ENCODE measurements at regions not wholly inside any gene's neighbourhood (a gene's known extent, or its start where the extent isn't known, plus 50 kb on each side); places are given as distances from the start of the nearest gene placed in this dataset.

- Mint-ChIP-seq H3K4me1 (peaks cover 0 to 2% (median 0%) of the 10 kb centered on the region in 7 donors), H3K27ac (no peak overlapping the region), H3K36me3 (no peaks in the 10 kb centered on the region), H3K4me3 (no peak overlapping the region), H3K27me3 (peaks cover 0 to 13% (median 7%) of the 10 kb centered on the region in 5 donors), H3K9me3 (peaks cover 0 to 1% (median 0%) of the 10 kb centered on the region in 11 donors)
- no peaks in the 10 kb centered on the region for H3K4me1 ChIP-seq (ENCODE audit: control insufficient read depth in 2 of 2, insufficient read depth in 2 of 2, low read length in 2 of 2)
- H3K4me3 ChIP-seq (ENCODE audit: low read length): no peak overlapping the region
- intact Hi-C loops (cut with micrococcal nuclease): no loop called here
- POLR2A ChIA-PET: no interaction called here
- H3K27ac ChIP-seq (ENCODE audit: low read depth, low read length): no peak overlapping the region
- CTCF ChIA-PET: no interaction called here
- H3K9me3 ChIP-seq (ENCODE audit: control insufficient read depth in 2 of 3, low read length in 3 of 3): no peaks in the 10 kb centered on the region
- DNase-seq (no peak), ATAC-seq (no peak)
- no peaks in the 10 kb centered on the region for H3K36me3 ChIP-seq (ENCODE audit: control insufficient read depth in 2 of 3, insufficient read depth in 3 of 3, low read length in 3 of 3)
- H3K27me3 ChIP-seq (ENCODE audit: control insufficient read depth in 2 of 2, insufficient read depth in 2 of 2, low read length in 2 of 2): no peaks in the 10 kb centered on the region
These were observed 192.3 kb downstream of the TEX29 start for GRCh38 chr13:111512707-111513106.

- Histone ChIP-seq H3K4me1 (ENCODE audit: control insufficient read depth in 2 of 2, insufficient read depth in 2 of 2, low read length in 2 of 2) (no peaks in the 10 kb centered on the region), H3K36me3 (ENCODE audit: control insufficient read depth in 2 of 3, insufficient read depth in 3 of 3, low read length in 3 of 3) (no peaks in the 10 kb centered on the region), H3K9me3 (ENCODE audit: control insufficient read depth in 2 of 3, low read length in 3 of 3) (no peaks in the 10 kb centered on the region), H3K27ac (ENCODE audit: low read depth, low read length) (no peak overlapping the region), H3K4me3 (ENCODE audit: low read length) (no peak overlapping the region), H3K27me3 (ENCODE audit: control insufficient read depth in 2 of 2, insufficient read depth in 2 of 2, low read length in 2 of 2) (no peaks in the 10 kb centered on the region)
- ATAC-seq: no peak
- Mint-ChIP-seq H3K27ac (no peak overlapping the region), H3K36me3 (no peaks in the 10 kb centered on the region), H3K4me1 (peaks cover 0 to 2% (median 0%) of the 10 kb centered on the region in 7 donors), H3K27me3 (peaks cover 0 to 13% (median 7%) of the 10 kb centered on the region in 5 donors), H3K4me3 (no peak overlapping the region), H3K9me3 (peaks cover 0 to 1% (median 0%) of the 10 kb centered on the region in 11 donors)
- CTCF ChIA-PET: no interaction called here
- intact Hi-C loops (cut with micrococcal nuclease): no loop called here
- POLR2A ChIA-PET: no interaction called here
- no peak for DNase-seq
These were observed 193.5 kb downstream of the TEX29 start for GRCh38 chr13:111513766-111514609.

GRCh38 chr13:111514610-111515306 is 194.3 kb downstream of the TEX29 start:
- no peak for DNase-seq
- peak overlapping the region in 1 of 9 donors; percentile 51 for H3K27ac Mint-ChIP-seq
- intact Hi-C loops (cut with micrococcal nuclease): no loop called here
- ChIA-PET POLR2A (no interaction called here), CTCF (no interaction called here)
- no peak overlapping the region for H3K4me3 Mint-ChIP-seq
- H3K27me3 Mint-ChIP-seq: peaks cover 0 to 13% (median 9%) of the 10 kb centered on the region in 5 donors
- H3K4me1 Mint-ChIP-seq: peaks cover 0 to 2% (median 0%) of the 10 kb centered on the region in 7 donors
- no peak for ATAC-seq
- Histone ChIP-seq H3K27ac (ENCODE audit: low read depth, low read length) (no peak overlapping the region), H3K4me1 (ENCODE audit: control insufficient read depth in 2 of 2, insufficient read depth in 2 of 2, low read length in 2 of 2) (no peaks in the 10 kb centered on the region), H3K36me3 (ENCODE audit: control insufficient read depth in 2 of 3, insufficient read depth in 3 of 3, low read length in 3 of 3) (no peaks in the 10 kb centered on the region), H3K27me3 (ENCODE audit: control insufficient read depth in 2 of 2, insufficient read depth in 2 of 2, low read length in 2 of 2) (no peaks in the 10 kb centered on the region), H3K4me3 (ENCODE audit: low read length) (no peak overlapping the region), H3K9me3 (ENCODE audit: control insufficient read depth in 2 of 3, low read length in 3 of 3) (no peaks in the 10 kb centered on the region)
- H3K36me3 Mint-ChIP-seq: no peaks in the 10 kb centered on the region
- H3K9me3 Mint-ChIP-seq: peaks cover 0 to 1% (median 0%) of the 10 kb centered on the region in 11 donors

- no peak for DNase-seq
- H3K27ac Mint-ChIP-seq: peak overlapping the region in 1 of 9 donors; percentile 51
- Histone ChIP-seq H3K4me3 (ENCODE audit: low read length) (no peak overlapping the region), H3K4me1 (ENCODE audit: control insufficient read depth in 2 of 2, insufficient read depth in 2 of 2, low read length in 2 of 2) (no peaks in the 10 kb centered on the region), H3K36me3 (ENCODE audit: control insufficient read depth in 2 of 3, insufficient read depth in 3 of 3, low read length in 3 of 3) (no peaks in the 10 kb centered on the region), H3K9me3 (ENCODE audit: control insufficient read depth in 2 of 3, low read length in 3 of 3) (no peaks in the 10 kb centered on the region), H3K27me3 (ENCODE audit: control insufficient read depth in 2 of 2, insufficient read depth in 2 of 2, low read length in 2 of 2) (no peaks in the 10 kb centered on the region), H3K27ac (ENCODE audit: low read depth, low read length) (no peak overlapping the region)
- H3K4me1 Mint-ChIP-seq: peaks cover 0 to 2% (median 0%) of the 10 kb centered on the region in 7 donors
- peaks cover 0 to 1% (median 0%) of the 10 kb centered on the region in 11 donors for H3K9me3 Mint-ChIP-seq
- H3K4me3 Mint-ChIP-seq: no peak overlapping the region
- H3K36me3 Mint-ChIP-seq: no peaks in the 10 kb centered on the region
- ChIA-PET CTCF (no interaction called here), POLR2A (no interaction called here)
- ATAC-seq: no peak
- H3K27me3 Mint-ChIP-seq: peaks cover 0 to 13% (median 9%) of the 10 kb centered on the region in 5 donors
- intact Hi-C loops (cut with micrococcal nuclease): no loop called here
These were observed 194.8 kb downstream of the TEX29 start for GRCh38 chr13:111515307-111515617.

- Histone ChIP-seq H3K9me3 (ENCODE audit: control insufficient read depth in 2 of 3, low read length in 3 of 3) (no peaks in the 10 kb centered on the region), H3K4me1 (ENCODE audit: control insufficient read depth in 2 of 2, insufficient read depth in 2 of 2, low read length in 2 of 2) (no peaks in the 10 kb centered on the region), H3K27me3 (ENCODE audit: control insufficient read depth in 2 of 2, insufficient read depth in 2 of 2, low read length in 2 of 2) (no peaks in the 10 kb centered on the region), H3K36me3 (ENCODE audit: control insufficient read depth in 2 of 3, insufficient read depth in 3 of 3, low read length in 3 of 3) (no peaks in the 10 kb centered on the region), H3K27ac (ENCODE audit: low read depth, low read length) (no peak overlapping the region), H3K4me3 (ENCODE audit: low read length) (no peak overlapping the region)
- Mint-ChIP-seq H3K9me3 (peaks cover 0 to 1% (median 0%) of the 10 kb centered on the region in 11 donors), H3K27me3 (peaks cover 0 to 13% (median 9%) of the 10 kb centered on the region in 5 donors), H3K4me3 (no peak overlapping the region), H3K4me1 (peaks cover 0 to 2% (median 0%) of the 10 kb centered on the region in 7 donors), H3K36me3 (no peaks in the 10 kb centered on the region), H3K27ac (no peak overlapping the region)
- POLR2A ChIA-PET: no interaction called here
- DNase-seq: no peak
- CTCF ChIA-PET: no interaction called here
- intact Hi-C loops (cut with micrococcal nuclease): no loop called here
- ATAC-seq: no peak
These were observed 195.2 kb downstream of the TEX29 start for GRCh38 chr13:111515635-111516034.

GRCh38 chr13:111516712-111517640 is 196.5 kb downstream of the TEX29 start:
- no peak overlapping the region for H3K4me3 Mint-ChIP-seq
- intact Hi-C loops (cut with micrococcal nuclease): no loop called here
- H3K27ac Mint-ChIP-seq: no peak overlapping the region
- no peaks in the 10 kb centered on the region for H3K36me3 Mint-ChIP-seq
- ChIA-PET CTCF (no interaction called here), POLR2A (no interaction called here)
- H3K36me3 ChIP-seq (ENCODE audit: control insufficient read depth in 2 of 3, insufficient read depth in 3 of 3, low read length in 3 of 3): no peaks in the 10 kb centered on the region
- ATAC-seq (no peak), DNase-seq (no peak)
- H3K4me1 Mint-ChIP-seq: peaks cover 0 to 2% (median 0%) of the 10 kb centered on the region in 7 donors
- H3K9me3 Mint-ChIP-seq: peaks cover 0 to 1% (median 0%) of the 10 kb centered on the region in 11 donors
- H3K27me3 ChIP-seq (ENCODE audit: control insufficient read depth in 2 of 2, insufficient read depth in 2 of 2, low read length in 2 of 2): no peaks in the 10 kb centered on the region
- no peak overlapping the region for H3K27ac ChIP-seq (ENCODE audit: low read depth, low read length)
- H3K27me3 Mint-ChIP-seq: peaks cover 0 to 18% (median 14%) of the 10 kb centered on the region in 5 donors
- H3K9me3 ChIP-seq (ENCODE audit: control insufficient read depth in 2 of 3, low read length in 3 of 3): no peaks in the 10 kb centered on the region
- H3K4me1 ChIP-seq (ENCODE audit: control insufficient read depth in 2 of 2, insufficient read depth in 2 of 2, low read length in 2 of 2): no peaks in the 10 kb centered on the region
- no peak overlapping the region for H3K4me3 ChIP-seq (ENCODE audit: low read length)
